HG02571 (cell line): ENCODE measurements at regions not wholly inside any gene's neighbourhood (a gene's known extent, or its start where the extent isn't known, plus 50 kb on each side); places are given as distances from the start of the nearest gene placed in this dataset.

Experiments
- ATAC-seq: cut with Tn5 transposase; IDR thresholded peaks from one replicate; pipeline ENCODE4 v1.9.1; 2021; ENCODE audit warnings: mild to moderate bottlenecking, moderate library complexity; ENCODE audit not compliant: unreplicated experiment

- no peak for ATAC-seq
These were observed 157.0 kb upstream of the TLL1 start for GRCh38 chr4:165715989-165716388.

DNA sequence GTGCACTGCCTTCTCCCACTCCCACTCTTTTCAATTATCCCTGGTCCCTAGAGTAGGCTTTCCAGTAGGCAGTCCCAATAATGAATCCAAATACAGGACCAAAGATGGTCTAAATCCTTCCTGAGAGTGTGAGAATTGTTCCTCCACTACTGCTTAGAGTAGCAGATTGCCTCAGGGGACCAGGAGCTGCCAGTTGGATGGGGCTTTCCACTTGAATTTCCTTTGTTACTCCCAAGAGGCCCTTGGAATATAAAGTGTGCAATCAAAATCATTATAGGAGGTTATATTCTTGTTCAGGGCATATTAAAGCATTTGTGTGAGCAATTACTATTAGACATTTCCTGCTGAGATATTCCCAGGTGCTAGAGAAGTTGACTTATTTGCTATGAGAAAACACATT is 156.6 kb upstream of the TLL1 start:
- ATAC-seq = no peak

DNA sequence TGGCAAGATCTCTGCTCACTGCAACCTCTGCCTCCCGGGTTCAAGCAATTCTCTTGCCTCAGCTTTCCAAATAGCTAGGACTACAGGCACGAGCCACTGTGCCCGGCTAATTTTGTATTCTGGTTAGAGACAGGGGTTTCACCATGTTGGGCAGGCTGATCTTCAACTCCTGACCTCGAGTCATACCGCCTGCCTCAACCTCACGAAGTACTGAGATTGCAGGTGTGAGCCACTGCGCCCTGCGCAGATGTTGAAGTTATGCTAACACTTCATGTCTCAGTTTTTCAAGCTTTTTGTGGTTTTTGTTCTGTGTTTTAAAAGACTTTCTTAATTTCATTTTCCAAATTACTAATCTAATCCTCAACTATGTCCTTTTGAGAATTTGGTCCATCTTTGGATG is 154.4 kb upstream of the TLL1 start:
- no peak for ATAC-seq

GRCh38 chr4:165720411-165721082 is 152.5 kb upstream of the TLL1 start:
- no peak for ATAC-seq

GRCh38 chr4:165721815-165722214 is 151.2 kb upstream of the TLL1 start:
- ATAC-seq = no peak

DNA sequence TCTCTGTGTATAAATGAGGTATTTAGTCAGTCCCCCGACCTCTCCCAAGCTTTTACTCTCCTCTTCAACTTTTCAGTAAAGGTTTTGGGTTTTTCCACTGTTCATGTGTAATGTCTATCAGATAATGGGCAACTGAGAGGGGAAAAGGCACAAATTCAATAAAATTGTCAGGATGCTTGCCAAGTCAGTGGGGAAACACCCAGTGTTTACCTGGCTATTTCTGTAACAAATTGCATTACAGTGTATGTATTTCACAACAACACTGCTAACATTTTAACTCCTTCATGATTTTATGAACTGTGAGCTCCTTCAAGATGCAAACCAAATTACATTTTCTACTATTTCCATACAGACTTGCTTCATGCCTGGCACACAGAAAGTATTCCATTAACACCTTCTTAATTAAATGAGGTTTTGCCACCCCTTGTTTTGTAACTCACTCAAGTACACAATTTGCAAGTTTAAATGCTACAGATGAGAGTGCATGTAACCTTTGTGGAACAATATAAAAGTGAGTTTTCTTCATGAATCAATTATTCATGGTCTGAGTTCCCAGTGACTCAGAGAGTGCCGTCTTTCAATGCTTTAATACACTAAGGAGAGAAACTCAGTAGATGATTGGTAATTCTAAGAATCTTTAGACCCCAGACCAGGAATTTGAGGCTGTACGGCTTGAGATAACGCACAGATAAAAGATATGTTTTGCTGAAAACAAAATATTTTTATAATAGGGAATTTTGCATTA is 149.8 kb upstream of the TLL1 start:
- ATAC-seq = no peak

DNA sequence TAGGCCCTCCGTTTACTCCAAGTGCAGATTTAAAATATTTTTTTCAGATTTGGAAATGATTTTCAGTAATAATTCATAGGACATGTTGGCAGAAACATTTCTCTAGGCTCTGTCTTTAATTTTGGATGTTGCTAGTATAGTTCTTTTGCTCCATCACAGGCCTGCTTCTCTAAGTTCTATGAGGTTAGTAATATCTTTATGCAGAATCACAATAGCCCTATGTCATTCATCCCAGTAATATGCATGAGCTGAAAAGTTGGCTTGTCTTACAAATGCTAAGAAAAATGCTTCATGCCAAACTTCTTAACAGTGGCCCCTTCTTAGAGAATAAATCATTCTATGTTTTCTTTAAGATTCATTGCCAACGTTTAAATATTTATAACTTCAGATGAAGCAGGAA is 148.3 kb upstream of the TLL1 start:
- ATAC-seq = no peak

DNA sequence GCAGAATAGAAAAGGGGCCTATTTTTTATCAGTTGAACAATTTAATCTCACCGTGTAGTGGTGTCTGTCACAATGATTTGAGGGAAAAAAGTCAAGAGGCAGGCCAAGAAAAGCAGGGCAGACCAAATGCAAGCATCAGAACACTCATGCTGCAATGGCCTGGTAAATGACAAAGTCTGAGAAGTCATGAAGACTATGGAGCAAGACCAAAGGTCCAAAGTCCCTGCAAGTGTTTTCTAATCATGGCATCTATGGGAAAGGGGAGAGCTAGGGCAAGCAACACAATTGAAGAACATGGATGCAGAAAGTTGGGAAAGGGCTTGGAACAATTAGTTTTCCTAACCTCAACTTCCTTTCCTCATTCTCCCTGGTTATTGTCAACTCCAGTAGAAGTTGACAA is 147.7 kb upstream of the TLL1 start:
- no peak for ATAC-seq

GRCh38 chr4:165726831-165727230 is 146.2 kb upstream of the TLL1 start:
- ATAC-seq = no peak

DNA sequence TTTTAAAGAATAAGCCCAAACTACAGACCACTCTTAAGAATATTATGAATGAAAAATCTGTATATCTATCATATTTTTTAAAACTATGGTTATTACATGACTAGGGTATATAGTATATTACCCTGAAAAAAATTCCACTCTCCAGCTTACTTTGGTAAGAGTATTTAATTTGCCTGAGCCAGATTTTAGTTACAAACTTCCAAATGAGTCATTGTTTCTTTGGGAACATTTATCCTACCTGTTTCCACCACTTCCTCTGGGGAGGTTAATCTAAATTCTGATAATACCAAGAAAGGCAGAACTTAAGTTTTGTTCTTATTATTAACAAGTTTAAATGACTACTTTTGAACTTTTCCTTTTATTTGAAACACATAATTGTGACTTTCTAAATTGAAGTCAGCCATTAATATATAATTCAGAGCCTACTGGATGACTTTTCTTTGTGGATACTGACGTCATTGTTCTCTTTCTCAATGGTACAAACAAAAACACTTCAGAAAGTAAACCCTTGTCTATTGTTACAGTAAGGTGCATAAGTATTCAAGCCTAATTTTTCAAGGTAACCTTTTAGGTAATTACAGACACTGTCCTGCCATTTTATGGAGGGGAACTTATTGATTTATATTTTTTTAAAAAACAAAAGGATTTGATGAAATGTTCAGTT is 135.6 kb upstream of the TLL1 start:
- no peak for ATAC-seq

DNA sequence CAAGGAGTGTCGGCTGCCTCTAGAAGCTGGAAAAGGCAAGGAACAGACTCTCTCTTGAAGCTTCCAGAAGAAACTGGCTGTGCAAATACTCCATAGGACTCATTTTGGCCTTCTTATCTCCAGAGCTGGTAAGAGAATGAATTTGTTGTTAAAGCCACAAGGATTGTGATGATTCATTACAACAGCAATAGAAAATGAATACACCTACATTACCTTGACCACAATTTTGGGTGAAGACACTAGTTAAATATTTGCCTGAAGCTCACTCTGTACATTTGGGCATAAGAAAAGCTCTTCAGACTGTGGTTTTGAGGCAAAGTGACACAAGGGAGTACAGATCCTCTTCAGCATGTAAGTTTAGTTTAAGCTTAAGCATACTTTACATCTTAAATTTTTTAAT is 134.5 kb upstream of the TLL1 start:
- no peak for ATAC-seq

- no peak for ATAC-seq
These were observed 132.1 kb upstream of the TLL1 start for GRCh38 chr4:165740911-165741310.

- no peak for ATAC-seq
These were observed 129.6 kb upstream of the TLL1 start for GRCh38 chr4:165743422-165743821.

- no peak for ATAC-seq
These were observed 128.7 kb upstream of the TLL1 start for GRCh38 chr4:165744370-165744769.

DNA sequence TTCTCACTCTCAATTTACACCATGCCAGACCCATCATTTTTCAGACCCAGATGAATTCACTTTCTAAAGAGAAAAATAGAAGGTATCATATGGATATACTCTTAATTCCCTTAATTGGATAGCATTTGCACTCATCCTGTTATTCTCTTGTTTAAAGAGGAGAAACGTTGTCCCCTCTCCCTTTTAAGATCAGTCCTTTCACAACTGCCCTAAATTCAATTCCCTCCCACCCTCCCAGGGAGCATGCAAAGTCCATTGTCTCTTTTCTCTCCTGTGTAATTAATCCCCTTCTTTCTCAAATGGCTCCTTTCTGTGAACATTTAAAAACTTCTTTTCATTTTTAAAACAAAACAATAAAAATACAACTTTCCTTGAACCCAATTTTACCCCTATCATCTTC is 124.7 kb upstream of the TLL1 start:
- ATAC-seq = no peak

DNA sequence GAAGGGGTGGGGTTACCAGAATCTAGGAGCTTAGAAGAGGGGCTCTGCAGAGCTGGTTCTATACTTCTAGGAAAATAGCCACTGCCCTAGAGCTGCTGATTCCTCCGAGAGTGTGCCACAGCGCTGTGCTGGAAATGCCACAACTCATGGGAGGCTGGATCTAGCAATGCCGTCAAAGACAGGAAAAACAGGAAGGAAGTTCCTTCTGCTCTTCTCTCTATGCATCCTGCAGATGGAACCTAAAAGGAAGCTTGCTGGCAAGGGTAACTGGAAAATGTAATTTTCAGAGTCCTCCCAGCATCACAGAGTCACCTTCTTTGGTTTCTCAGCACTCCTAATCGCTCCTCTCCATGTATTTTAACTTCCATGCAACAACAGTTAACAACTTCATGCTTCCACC is 121.2 kb upstream of the TLL1 start:
- no peak for ATAC-seq

DNA sequence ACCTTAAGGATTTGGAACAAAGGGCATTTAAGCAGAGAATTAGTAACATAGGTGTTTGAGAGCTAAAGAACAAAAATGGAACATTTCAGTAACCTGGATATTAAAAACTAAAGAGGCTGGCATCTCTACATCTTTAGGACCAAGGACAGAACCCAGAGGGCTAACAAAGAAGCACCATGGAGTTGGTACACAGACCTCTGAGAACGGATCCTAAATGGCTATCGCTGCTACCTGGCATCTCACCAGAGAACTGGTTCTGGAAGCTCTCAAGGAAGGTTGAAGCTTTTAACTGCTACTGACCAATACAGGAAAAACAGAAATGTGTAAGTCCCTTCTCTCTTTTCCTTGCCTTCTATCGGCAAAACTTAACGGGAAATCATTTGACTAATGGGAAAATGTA is 118.4 kb upstream of the TLL1 start:
- no peak for ATAC-seq

DNA sequence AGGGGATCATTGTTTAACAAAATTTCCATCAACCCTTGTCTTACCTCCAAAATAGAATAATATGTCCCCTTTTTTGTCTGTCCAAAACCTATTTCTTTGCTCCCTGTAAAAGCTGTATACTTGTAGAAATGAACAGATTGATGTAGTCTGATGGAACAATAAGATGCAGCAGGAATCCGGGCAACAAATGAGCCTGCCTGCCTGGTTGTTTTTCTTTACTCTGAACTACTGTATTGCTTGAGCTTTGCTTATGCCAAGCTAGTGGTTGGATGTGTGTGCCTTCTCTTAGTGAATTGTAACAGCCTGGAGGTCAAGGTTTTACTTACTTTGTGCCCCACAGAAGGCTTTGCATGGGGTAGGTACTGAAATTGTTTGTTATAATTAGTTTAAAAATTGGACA is 116.2 kb upstream of the TLL1 start:
- ATAC-seq = no peak

GRCh38 chr4:165757451-165757850 is 115.6 kb upstream of the TLL1 start:
- ATAC-seq = no peak

DNA sequence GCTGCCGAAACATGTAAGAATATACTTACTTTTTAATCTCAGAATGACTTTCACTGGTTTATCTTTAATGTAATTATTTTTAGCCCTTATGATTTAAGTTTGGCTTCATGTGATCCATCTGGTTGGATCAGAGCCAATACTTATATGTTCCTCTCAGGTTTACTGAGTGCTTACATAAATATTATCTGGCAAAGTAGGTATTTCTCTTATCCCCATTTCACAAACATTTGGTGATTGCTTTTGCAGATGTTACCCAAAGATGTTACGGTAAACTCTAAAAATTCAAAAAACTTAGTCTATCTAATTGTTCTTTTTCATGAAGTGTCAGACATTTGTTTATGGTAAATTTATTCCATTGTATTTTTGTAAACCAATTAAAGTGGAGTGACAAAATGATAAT is 115.0 kb upstream of the TLL1 start:
- ATAC-seq = no peak

DNA sequence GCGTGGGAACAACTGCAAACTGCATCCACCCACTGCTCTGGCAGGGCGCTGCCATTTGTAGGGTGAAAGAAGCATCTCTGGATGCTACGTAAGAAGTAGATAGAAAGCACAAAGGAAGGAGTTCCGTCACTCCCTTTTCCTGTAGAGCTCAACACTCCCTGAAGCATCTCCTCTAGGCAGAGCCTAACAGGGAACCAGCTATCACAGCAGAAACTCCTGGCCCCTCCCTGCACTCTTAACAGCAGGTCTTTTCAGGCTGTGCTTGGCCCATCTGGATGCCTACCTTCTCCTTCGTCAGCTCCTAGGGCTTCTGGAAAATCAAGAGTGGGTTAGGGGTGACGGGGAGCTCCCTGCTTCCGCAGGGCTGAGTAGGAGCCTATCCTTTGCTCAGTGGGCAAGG is 112.9 kb upstream of the TLL1 start:
- no peak for ATAC-seq

- no peak for ATAC-seq
These were observed 111.1 kb upstream of the TLL1 start for GRCh38 chr4:165761963-165762362.
